ENCODE measurements at regions not wholly inside any gene's neighbourhood (a gene's known extent, or its start where the extent isn't known, plus 50 kb on each side); places are given as distances from the start of the nearest gene placed in this dataset.

DNA sequence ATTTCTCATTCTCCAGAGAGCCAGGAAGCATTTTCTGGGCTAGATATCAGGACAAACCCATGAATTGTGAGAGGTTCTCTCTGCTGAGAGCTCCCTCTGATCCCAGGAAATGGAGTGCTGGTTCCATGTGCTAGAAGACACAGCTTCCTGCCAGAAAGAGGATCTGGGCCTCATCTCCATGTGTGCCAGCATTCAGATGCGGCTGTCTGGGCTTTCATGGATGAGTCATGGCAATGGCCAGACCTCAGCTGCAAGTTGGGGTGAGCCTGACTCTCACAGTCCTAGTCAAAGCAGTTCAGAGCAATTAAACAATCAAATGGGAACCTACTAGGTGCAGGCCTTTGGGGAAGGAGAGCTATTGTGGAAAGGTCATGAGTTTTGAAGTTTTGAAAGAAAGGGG, 82.3 kb upstream of the EED start:
- no peaks in the 10 kb centered on the region for H3K27me3 Mint-ChIP-seq (ENCODE audit: low read depth)
- no peak overlapping the region for H3K4me3 Mint-ChIP-seq (ENCODE audit: low read depth)
- peaks cover 31% of the 10 kb centered on the region for H3K4me1 Mint-ChIP-seq (ENCODE audit: low read depth)
- intact Hi-C loops (cut with micrococcal nuclease), result no loop called here
- no peaks in the 10 kb centered on the region for H3K36me3 Mint-ChIP-seq (ENCODE audit: low read depth)
- no peak overlapping the region for H3K27ac Mint-ChIP-seq
- no peak for DNase-seq (ENCODE audit: low spot score)
- peaks cover 7% of the 10 kb centered on the region for H3K9me3 Mint-ChIP-seq

DNA sequence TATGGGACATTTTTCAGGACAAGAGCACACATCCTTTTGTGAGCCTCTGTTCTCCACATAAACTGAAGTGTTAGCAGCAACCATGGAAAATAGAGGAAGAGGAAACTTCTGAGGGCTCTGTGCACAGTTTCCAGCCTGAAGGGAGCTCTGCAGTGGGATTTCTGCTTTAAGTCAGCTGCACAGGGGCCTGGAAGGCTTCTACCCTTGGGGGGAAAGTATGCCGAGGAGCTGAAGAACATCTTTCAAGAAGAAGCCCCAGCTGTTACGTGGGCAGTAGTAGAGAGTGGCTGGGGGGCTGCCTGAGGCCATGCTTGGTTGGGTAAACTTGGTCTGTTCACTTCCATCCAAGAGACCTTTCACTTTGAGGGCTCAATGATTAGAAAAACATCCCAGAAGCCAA, 82.7 kb upstream of the EED start:
- no peak for DNase-seq (ENCODE audit: low spot score)
- peak overlapping the region; percentile 57 for H3K27ac Mint-ChIP-seq
- no peak overlapping the region for H3K4me3 Mint-ChIP-seq (ENCODE audit: low read depth)
- H3K4me1 Mint-ChIP-seq (ENCODE audit: low read depth), result peaks cover 31% of the 10 kb centered on the region
- no peaks in the 10 kb centered on the region for H3K36me3 Mint-ChIP-seq (ENCODE audit: low read depth)
- intact Hi-C loops (cut with micrococcal nuclease), result loop anchor here (2.0 kb wide), 1 partner anchor 15 kb away; no protein-coding TSS in a partner anchor
- H3K9me3 Mint-ChIP-seq, result peaks cover 7% of the 10 kb centered on the region
- no peaks in the 10 kb centered on the region for H3K27me3 Mint-ChIP-seq (ENCODE audit: low read depth)

DNA sequence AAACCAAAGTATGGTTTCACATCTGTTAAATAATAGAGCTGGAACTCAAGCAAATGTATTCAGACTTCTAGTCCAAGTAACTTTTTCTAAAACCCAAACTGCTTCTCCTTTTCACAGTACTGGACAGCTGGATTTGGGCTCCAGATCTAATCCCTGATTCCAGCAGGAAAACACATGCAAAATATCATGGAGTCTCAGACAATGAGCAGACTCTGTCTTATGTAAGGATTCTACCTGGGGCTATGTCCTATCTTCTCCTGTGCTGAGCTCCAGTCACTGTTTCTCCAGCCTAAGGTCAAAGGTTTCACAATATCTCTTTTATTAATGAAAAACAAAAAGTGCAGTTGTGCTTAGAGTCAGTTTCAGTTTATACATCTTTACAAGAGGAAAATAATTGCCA, 83.2 kb upstream of the EED start:
- Mint-ChIP-seq H3K27me3 (ENCODE audit: low read depth) (no peaks in the 10 kb centered on the region), H3K27ac (no peak overlapping the region), H3K4me3 (ENCODE audit: low read depth) (no peak overlapping the region), H3K36me3 (ENCODE audit: low read depth) (no peaks in the 10 kb centered on the region), H3K4me1 (ENCODE audit: low read depth) (peaks cover 34% of the 10 kb centered on the region), H3K9me3 (peaks cover 6% of the 10 kb centered on the region)
- DNase-seq (ENCODE audit: low spot score), result no peak
- intact Hi-C loops (cut with micrococcal nuclease), result loop anchor here (2.0 kb wide), 1 partner anchor 15 kb away; no protein-coding TSS in a partner anchor

DNA sequence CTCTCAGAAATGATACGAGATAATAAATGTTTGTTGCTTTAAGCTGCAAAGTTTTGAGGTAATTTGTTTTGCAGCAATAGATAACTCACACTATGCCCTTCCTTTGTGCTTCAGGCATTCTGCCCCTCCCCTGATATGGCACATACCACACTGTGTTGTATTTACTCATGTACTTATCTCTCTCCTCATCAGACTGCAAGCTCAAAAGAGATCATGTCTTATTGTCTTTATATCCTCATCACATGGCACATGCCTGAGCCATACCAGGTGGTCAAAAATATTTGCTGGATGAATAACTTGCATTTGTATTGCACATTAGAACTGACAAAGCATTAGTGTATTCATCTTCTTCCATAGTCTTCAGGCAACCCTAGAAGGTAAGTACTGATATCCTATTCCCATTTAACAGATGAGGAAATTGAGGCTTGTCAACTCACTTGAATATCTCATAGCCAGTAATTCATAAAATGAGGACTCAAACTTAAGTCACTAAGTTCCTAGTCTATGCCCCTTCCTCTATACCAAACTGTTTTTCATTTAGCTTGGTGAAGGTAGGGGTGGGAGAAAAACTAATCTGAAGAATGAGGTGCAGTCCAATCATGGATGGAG, 83.9 kb upstream of the EED start:
- no peak for DNase-seq (ENCODE audit: low spot score)
- intact Hi-C loops (cut with micrococcal nuclease), result loop anchor here (2.0 kb wide), 1 partner anchor 16 kb away; no protein-coding TSS in a partner anchor
- no peak overlapping the region for H3K27ac Mint-ChIP-seq
- no peaks in the 10 kb centered on the region for H3K36me3 Mint-ChIP-seq (ENCODE audit: low read depth)
- H3K27me3 Mint-ChIP-seq (ENCODE audit: low read depth), result no peaks in the 10 kb centered on the region
- H3K9me3 Mint-ChIP-seq, result peaks cover 3% of the 10 kb centered on the region
- peaks cover 36% of the 10 kb centered on the region for H3K4me1 Mint-ChIP-seq (ENCODE audit: low read depth)
- H3K4me3 Mint-ChIP-seq (ENCODE audit: low read depth), result no peak overlapping the region

DNA sequence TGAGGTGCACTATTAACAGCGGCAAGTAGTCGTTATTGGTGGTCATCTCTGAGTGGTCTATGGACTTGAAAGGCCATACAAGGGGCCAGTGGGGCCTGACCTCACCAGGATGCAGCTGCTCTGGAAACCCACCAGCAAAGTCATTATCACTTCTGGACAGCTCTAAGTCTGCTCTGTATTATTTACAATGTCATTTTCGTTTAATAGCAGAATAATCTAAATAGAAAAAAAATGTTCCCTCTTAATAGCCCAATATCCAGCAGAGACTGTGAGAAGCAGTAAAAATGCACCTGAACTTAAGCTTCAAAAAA, 85.0 kb upstream of the EED start:
- Mint-ChIP-seq H3K27ac (no peak overlapping the region), H3K9me3 (no peaks in the 10 kb centered on the region), H3K4me1 (ENCODE audit: low read depth) (peaks cover 34% of the 10 kb centered on the region), H3K36me3 (ENCODE audit: low read depth) (no peaks in the 10 kb centered on the region), H3K4me3 (ENCODE audit: low read depth) (no peak overlapping the region), H3K27me3 (ENCODE audit: low read depth) (no peaks in the 10 kb centered on the region)
- DNase-seq (ENCODE audit: low spot score), result no peak
- intact Hi-C loops (cut with micrococcal nuclease), result no loop called here

DNA sequence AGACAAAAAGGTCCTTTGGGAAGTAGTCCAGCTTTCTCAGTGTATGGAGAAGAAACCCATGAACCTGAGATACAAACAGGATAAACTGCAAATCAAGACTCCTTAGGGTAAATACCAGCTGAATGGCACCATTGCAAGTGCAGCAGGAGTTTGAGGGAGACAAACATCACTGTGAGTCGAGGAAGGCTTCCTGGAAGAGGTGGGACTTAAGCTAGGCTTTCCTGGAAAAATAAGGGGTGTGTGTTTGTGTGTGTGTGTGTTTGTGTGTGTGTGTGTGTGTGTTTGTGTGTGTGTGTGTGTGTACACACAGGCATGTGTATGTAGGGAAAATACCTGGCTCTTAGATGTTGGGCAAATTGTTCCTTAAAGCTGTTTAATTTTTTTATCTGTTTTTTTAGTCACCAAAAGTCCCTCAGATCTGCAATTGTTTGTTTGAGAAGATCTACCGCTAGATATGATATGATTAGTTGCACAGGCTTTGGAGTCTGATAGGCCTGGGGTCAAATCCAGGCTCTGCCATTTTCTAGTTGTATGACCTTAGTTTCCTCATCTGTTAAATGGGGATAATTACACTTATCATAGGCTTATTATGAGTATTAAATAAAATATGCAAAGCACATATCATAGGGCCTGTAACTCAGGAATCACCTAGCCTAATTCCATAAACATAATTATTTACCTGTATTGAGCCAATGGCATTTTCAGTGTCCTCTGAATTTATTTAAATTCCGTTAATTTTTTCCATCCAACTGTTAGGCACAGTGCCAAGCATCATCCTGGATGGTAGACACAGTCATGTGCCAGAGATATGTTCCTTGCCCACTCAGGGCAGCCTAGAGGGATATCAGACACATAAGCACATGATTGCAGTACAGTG, 85.6 kb upstream of the EED start:
- intact Hi-C loops (cut with micrococcal nuclease), result no loop called here
- DNase-seq (ENCODE audit: low spot score), result no peak
- Mint-ChIP-seq H3K4me3 (ENCODE audit: low read depth) (no peak overlapping the region), H3K9me3 (no peaks in the 10 kb centered on the region), H3K27ac (peak overlapping the region; percentile 29), H3K4me1 (ENCODE audit: low read depth) (peaks cover 34% of the 10 kb centered on the region), H3K36me3 (ENCODE audit: low read depth) (no peaks in the 10 kb centered on the region), H3K27me3 (ENCODE audit: low read depth) (no peaks in the 10 kb centered on the region)

DNA sequence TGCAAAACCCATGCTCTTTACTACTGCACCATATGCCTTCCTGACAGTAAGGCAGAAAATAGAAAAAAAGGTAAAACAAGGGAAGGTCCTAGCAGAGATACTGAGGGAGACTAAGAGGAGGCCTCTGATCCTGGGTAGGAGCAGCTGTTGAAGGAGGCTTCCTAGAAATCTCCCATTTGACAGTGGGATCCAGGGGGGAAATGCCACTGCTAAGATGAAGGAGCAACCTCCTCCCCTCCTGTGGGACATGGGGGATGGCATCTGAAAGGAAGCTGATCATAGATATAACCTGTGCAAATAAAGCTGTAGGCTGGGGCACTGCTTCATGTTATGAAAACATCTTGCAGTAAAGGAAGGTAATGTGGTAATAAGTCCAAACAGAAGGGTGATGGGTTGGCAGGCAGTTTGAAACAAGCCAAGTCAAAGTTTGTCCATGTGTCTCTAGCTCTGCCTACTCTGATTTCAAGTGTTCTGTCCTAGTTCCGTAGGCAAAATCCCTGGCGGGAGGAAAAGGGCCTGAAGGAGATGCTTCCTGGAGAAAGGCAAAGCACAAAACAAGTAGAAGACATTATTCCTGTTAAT, 86.7 kb upstream of the EED start:
- Mint-ChIP-seq H3K27ac (no peak overlapping the region), H3K9me3 (no peaks in the 10 kb centered on the region), H3K4me3 (ENCODE audit: low read depth) (no peak overlapping the region), H3K4me1 (ENCODE audit: low read depth) (peaks cover 38% of the 10 kb centered on the region), H3K36me3 (ENCODE audit: low read depth) (no peaks in the 10 kb centered on the region), H3K27me3 (ENCODE audit: low read depth) (no peaks in the 10 kb centered on the region)
- intact Hi-C loops (cut with micrococcal nuclease), result no loop called here
- DNase-seq (ENCODE audit: low spot score), result no peak

DNA sequence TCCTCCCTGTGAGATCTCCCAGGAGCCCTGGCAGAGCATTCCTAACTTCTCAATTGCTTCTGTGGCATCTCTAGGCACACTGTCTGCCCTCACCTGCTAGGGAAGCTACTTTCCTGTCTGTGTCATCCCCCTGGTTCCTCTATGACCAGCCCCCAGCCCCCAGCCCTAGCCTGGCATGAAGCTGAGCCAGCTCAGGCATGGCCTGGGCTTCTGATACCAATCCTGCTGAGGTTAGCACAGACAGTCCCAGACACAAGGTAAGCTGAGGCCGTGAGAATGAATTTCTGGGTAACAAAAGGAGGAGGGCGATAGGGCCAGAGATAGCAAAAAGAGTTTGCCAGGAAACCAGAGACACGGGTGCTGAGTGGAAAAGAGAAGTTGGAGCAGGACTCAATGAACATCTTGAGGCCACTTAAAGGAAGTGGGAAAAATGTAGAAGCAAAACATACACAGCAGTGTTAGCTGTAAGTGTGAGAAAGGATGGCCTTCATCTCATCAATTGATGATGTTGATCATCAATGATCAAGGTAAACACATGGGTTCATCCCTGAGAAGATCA, 87.6 kb upstream of the PICALM start:
- H3K27ac Mint-ChIP-seq, result no peak overlapping the region
- peaks cover 42% of the 10 kb centered on the region for H3K4me1 Mint-ChIP-seq (ENCODE audit: low read depth)
- H3K27me3 Mint-ChIP-seq (ENCODE audit: low read depth), result no peaks in the 10 kb centered on the region
- H3K9me3 Mint-ChIP-seq, result no peaks in the 10 kb centered on the region
- no peak for DNase-seq (ENCODE audit: low spot score)
- no peak overlapping the region for H3K4me3 Mint-ChIP-seq (ENCODE audit: low read depth)
- no peaks in the 10 kb centered on the region for H3K36me3 Mint-ChIP-seq (ENCODE audit: low read depth)
- intact Hi-C loops (cut with micrococcal nuclease), result no loop called here

DNA sequence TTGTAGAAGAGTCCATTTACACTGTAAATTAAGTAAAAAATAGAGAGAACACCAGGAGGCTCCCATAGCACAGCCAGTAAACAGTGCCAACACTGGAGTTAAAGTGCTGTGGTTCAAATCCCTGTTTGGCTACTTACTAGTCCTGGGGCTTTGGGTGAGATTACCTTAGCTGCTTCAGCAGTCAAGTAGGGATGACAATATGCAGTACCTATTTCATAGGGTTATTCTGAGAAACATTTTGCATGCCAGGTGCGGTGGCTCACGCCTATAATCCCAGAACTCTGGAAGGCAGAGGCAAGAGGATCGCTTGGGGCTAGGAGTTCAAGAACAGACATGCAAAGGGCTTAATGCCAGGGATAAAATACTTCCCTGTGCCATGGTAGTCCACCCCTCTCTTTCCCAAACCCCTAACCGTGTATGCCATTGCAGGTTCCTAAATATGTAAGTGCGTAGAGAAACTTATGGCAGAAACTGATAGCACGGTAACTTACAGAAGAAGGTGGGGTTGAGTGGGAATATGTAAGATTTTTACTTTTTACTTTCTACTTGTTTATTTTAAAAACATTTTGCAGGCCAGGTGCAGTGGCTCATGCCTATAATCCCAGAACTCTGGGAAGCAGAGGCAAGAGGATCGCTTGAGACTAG, 86.4 kb upstream of the PICALM start:
- intact Hi-C loops (cut with micrococcal nuclease), result no loop called here

DNA sequence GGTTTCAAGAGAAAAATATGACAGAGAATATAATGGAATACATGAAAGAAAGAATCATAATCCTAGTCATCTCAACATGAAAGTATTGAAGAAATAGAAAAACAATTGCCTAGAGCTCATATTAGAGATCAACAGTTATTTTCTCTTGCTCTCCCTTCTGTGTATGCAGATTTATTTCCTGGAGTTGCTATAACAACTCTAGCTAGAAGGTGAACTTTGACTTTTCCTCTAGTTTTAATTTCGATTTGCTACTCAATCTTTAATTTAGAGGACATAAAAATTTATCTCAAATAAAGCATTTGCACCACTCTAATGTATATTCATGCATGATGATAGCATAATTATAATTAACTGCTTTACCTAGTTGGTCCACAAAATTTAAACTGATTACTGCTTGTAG, 84.6 kb upstream of the PICALM start:
- Mint-ChIP-seq H3K4me3 (ENCODE audit: low read depth) (no peak overlapping the region), H3K9me3 (no peaks in the 10 kb centered on the region), H3K27me3 (ENCODE audit: low read depth) (no peaks in the 10 kb centered on the region), H3K36me3 (ENCODE audit: low read depth) (no peaks in the 10 kb centered on the region), H3K4me1 (ENCODE audit: low read depth) (peaks cover 37% of the 10 kb centered on the region), H3K27ac (no peak overlapping the region)
- intact Hi-C loops (cut with micrococcal nuclease), result no loop called here
- DNase-seq (ENCODE audit: low spot score), result no peak

More for the DNA sequence above, 86.4 kb upstream of the PICALM start:
- Mint-ChIP-seq H3K9me3 (no peaks in the 10 kb centered on the region), H3K4me1 (ENCODE audit: low read depth) (peaks cover 43% of the 10 kb centered on the region), H3K36me3 (ENCODE audit: low read depth) (no peaks in the 10 kb centered on the region), H3K27ac (no peak overlapping the region), H3K27me3 (ENCODE audit: low read depth) (no peaks in the 10 kb centered on the region), H3K4me3 (ENCODE audit: low read depth) (no peak overlapping the region)
- DNase-seq (ENCODE audit: low spot score), result no peak

DNA sequence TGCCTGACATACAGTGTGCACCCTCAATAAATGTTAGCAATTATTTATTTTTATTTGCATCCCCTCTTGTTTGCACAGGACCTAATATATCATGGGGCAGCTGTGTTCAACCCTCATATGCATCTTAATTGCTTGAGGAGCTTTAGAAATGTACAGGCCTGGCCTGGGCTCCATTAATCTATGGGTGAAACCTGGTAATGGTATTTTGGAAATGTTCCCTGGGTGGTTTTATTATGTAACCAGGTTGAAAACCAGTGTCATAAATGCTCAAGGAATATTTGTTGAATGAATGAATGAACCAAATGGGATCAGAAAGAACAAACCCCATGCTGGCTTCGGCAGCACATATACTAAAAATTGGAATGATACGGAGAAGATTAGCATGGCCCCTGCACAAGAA, 84.0 kb upstream of the PICALM start:
- Mint-ChIP-seq H3K36me3 (ENCODE audit: low read depth) (no peaks in the 10 kb centered on the region), H3K4me1 (ENCODE audit: low read depth) (peaks cover 33% of the 10 kb centered on the region), H3K27me3 (ENCODE audit: low read depth) (no peaks in the 10 kb centered on the region), H3K4me3 (ENCODE audit: low read depth) (no peak overlapping the region), H3K9me3 (no peaks in the 10 kb centered on the region), H3K27ac (no peak overlapping the region)
- intact Hi-C loops (cut with micrococcal nuclease), result no loop called here
- no peak for DNase-seq (ENCODE audit: low spot score)

DNA sequence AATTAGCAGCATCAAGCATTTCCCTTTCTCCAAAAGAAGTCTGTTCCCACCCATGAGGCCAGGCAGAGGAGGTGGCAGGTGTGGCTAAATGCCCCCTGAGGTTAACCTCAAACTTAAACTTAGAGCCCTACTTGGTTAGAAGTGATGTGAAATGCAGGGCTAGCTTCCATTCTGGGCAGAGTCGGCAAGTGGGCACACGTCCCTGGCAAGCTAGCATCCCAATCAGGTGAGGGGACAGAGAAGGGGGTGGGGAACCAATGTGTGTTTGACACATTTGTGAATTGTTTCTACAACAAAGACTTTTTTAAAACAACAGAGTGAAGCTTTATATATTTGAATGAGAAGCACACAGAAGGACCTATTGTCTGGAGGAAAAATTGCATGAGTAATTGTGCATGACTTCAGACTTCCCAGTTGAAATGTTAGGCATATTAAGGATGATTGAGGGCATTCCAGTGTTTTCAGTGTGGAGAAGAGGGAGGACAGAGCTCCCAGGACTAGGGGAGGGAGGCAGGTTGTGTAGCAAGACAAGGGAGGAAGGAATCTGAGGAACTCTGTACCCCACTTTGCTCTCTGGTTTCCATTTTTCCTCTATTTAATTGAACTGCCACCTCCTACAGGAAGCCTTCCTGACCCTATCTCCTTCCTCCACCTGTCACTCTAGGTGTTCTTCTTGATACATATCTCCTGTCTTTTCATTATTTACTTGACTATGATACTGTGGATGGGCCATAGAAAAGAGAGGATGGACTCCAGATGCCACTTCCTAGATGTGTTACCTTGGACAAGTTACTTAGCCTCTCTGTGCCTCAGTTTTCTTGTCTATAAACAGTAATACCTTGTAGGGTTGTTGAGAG, 83.3 kb upstream of the PICALM start:
- Mint-ChIP-seq H3K9me3 (no peaks in the 10 kb centered on the region), H3K4me1 (ENCODE audit: low read depth) (peaks cover 28% of the 10 kb centered on the region), H3K4me3 (ENCODE audit: low read depth) (no peak overlapping the region), H3K27me3 (ENCODE audit: low read depth) (no peaks in the 10 kb centered on the region), H3K27ac (no peak overlapping the region), H3K36me3 (ENCODE audit: low read depth) (no peaks in the 10 kb centered on the region)
- DNase-seq (ENCODE audit: low spot score), result no peak
- intact Hi-C loops (cut with micrococcal nuclease), result no loop called here

Data from activated T-helper 2 cell treated with anti-CD3 and anti-CD28 coated beads, Interferon-gamma antibody, Interleukin-2, Interleukin-4, amounts not matched to agents 10 μg/mL and 5 μg/mL and 100 μg/mL, durations not matched to agents 14 hours and 24 hours and 36 hours (primary cell).